ENCODE measurements at regions not wholly inside any gene's neighbourhood (a gene's known extent, or its start where the extent isn't known, plus 50 kb on each side); places are given as distances from the start of the nearest gene placed in this dataset.

GRCh38 chr18:39834636-39835035, 2120.4 kb upstream of the PIK3C3 start:
- 94% methylated on average over 4 of the region's 4 CpGs for WGBS
- no peaks in the 10 kb centered on the region for H3K9me3 ChIP-seq (ENCODE audit: control insufficient read depth in 2 of 2, insufficient read depth in 1 of 2, low read length in 1 of 2)
- H3K4me3 ChIP-seq (ENCODE audit: low read length in 2 of 2), result no peak overlapping the region
- no peaks in the 10 kb centered on the region for H3K4me1 ChIP-seq (ENCODE audit: control insufficient read depth in 2 of 2, insufficient read depth in 2 of 2, low read length in 2 of 2)
- no peaks in the 10 kb centered on the region for H3K27me3 ChIP-seq (ENCODE audit: control insufficient read depth in 2 of 2, insufficient read depth in 1 of 2, low read length in 1 of 2)
- H3K36me3 ChIP-seq (ENCODE audit: control insufficient read depth in 2 of 2, insufficient read depth in 2 of 2, low read length in 1 of 2), result no peaks in the 10 kb centered on the region
- no peak overlapping the region for H3K27ac ChIP-seq (ENCODE audit: low read depth in 1 of 2, low read length in 1 of 2)
- no peak for DNase-seq (ENCODE audit: low read depth in 6 of 9, low spot score in 9 of 9)

- 64% methylated on average over 1 of the region's 1 CpG for WGBS
- no peak overlapping the region for H3K27ac ChIP-seq (ENCODE audit: low read depth in 1 of 2, low read length in 1 of 2)
- H3K9me3 ChIP-seq (ENCODE audit: control insufficient read depth in 2 of 2, insufficient read depth in 1 of 2, low read length in 1 of 2), result no peaks in the 10 kb centered on the region
- no peaks in the 10 kb centered on the region for H3K36me3 ChIP-seq (ENCODE audit: control insufficient read depth in 2 of 2, insufficient read depth in 2 of 2, low read length in 1 of 2)
- no peaks in the 10 kb centered on the region for H3K4me1 ChIP-seq (ENCODE audit: control insufficient read depth in 2 of 2, insufficient read depth in 2 of 2, low read length in 2 of 2)
- no peak for DNase-seq (ENCODE audit: low read depth in 6 of 9, low spot score in 9 of 9)
- no peak overlapping the region for H3K4me3 ChIP-seq (ENCODE audit: low read length in 2 of 2)
- H3K27me3 ChIP-seq (ENCODE audit: control insufficient read depth in 2 of 2, insufficient read depth in 1 of 2, low read length in 1 of 2), result no peaks in the 10 kb centered on the region
These were observed 2129.4 kb upstream of the PIK3C3 start for GRCh38 chr18:39825485-39826150.

GRCh38 chr18:39806525-39806924, 2148.5 kb upstream of the PIK3C3 start:
- no peak for DNase-seq (ENCODE audit: low read depth in 6 of 9, low spot score in 9 of 9)

GRCh38 chr18:39805218-39805617, 2149.8 kb upstream of the PIK3C3 start:
- H3K36me3 ChIP-seq (ENCODE audit: control insufficient read depth in 2 of 2, insufficient read depth in 2 of 2, low read length in 1 of 2), result no peaks in the 10 kb centered on the region
- 91% methylated on average over 1 of the region's 1 CpG for WGBS
- H3K27ac ChIP-seq (ENCODE audit: low read depth in 1 of 2, low read length in 1 of 2), result no peak overlapping the region
- no peak overlapping the region for H3K4me3 ChIP-seq (ENCODE audit: low read length in 2 of 2)
- no peaks in the 10 kb centered on the region for H3K27me3 ChIP-seq (ENCODE audit: control insufficient read depth in 2 of 2, insufficient read depth in 1 of 2, low read length in 1 of 2)
- peaks cover 0 to 1% of the 10 kb centered on the region in 2 donors for H3K9me3 ChIP-seq (ENCODE audit: control insufficient read depth in 2 of 2, insufficient read depth in 1 of 2, low read length in 1 of 2)
- no peak for DNase-seq (ENCODE audit: low read depth in 6 of 9, low spot score in 9 of 9)
- H3K4me1 ChIP-seq (ENCODE audit: control insufficient read depth in 2 of 2, insufficient read depth in 2 of 2, low read length in 2 of 2), result no peaks in the 10 kb centered on the region

More at GRCh38 chr18:39806525-39806924, 2148.5 kb upstream of the PIK3C3 start:
- Histone ChIP-seq H3K4me3 (ENCODE audit: low read length in 2 of 2) (no peak overlapping the region), H3K36me3 (ENCODE audit: control insufficient read depth in 2 of 2, insufficient read depth in 2 of 2, low read length in 1 of 2) (no peaks in the 10 kb centered on the region), H3K9me3 (ENCODE audit: control insufficient read depth in 2 of 2, insufficient read depth in 1 of 2, low read length in 1 of 2) (peaks cover 0 to under 1% of the 10 kb centered on the region in 2 donors), H3K27ac (ENCODE audit: low read depth in 1 of 2, low read length in 1 of 2) (no peak overlapping the region), H3K4me1 (ENCODE audit: control insufficient read depth in 2 of 2, insufficient read depth in 2 of 2, low read length in 2 of 2) (no peaks in the 10 kb centered on the region), H3K27me3 (ENCODE audit: control insufficient read depth in 2 of 2, insufficient read depth in 1 of 2, low read length in 1 of 2) (no peaks in the 10 kb centered on the region)
- whole genome bisulfite sequencing, result 91% methylated on average over 3 of the region's 3 CpGs

GRCh38 chr18:39802648-39803229, 2152.3 kb upstream of the PIK3C3 start:
- peaks cover 0 to 1% of the 10 kb centered on the region in 2 donors for H3K9me3 ChIP-seq (ENCODE audit: control insufficient read depth in 2 of 2, insufficient read depth in 1 of 2, low read length in 1 of 2)
- DNase-seq (ENCODE audit: low read depth in 6 of 9, low spot score in 9 of 9), result no peak
- H3K27ac ChIP-seq (ENCODE audit: low read depth in 1 of 2, low read length in 1 of 2), result no peak overlapping the region
- H3K4me1 ChIP-seq (ENCODE audit: control insufficient read depth in 2 of 2, insufficient read depth in 2 of 2, low read length in 2 of 2), result no peaks in the 10 kb centered on the region
- H3K27me3 ChIP-seq (ENCODE audit: control insufficient read depth in 2 of 2, insufficient read depth in 1 of 2, low read length in 1 of 2), result no peaks in the 10 kb centered on the region
- no peak overlapping the region for H3K4me3 ChIP-seq (ENCODE audit: low read length in 2 of 2)
- WGBS, result 94% methylated on average over 17 of the region's 17 CpGs
- H3K36me3 ChIP-seq (ENCODE audit: control insufficient read depth in 2 of 2, insufficient read depth in 2 of 2, low read length in 1 of 2), result no peaks in the 10 kb centered on the region

- H3K27me3 ChIP-seq (ENCODE audit: control insufficient read depth in 2 of 2, insufficient read depth in 1 of 2, low read length in 1 of 2), result no peaks in the 10 kb centered on the region
- H3K9me3 ChIP-seq (ENCODE audit: control insufficient read depth in 2 of 2, insufficient read depth in 1 of 2, low read length in 1 of 2), result peaks cover 0 to 1% of the 10 kb centered on the region in 2 donors
- WGBS, result 93% methylated on average over 9 of the region's 9 CpGs
- no peaks in the 10 kb centered on the region for H3K36me3 ChIP-seq (ENCODE audit: control insufficient read depth in 2 of 2, insufficient read depth in 2 of 2, low read length in 1 of 2)
- no peak overlapping the region for H3K27ac ChIP-seq (ENCODE audit: low read depth in 1 of 2, low read length in 1 of 2)
- no peaks in the 10 kb centered on the region for H3K4me1 ChIP-seq (ENCODE audit: control insufficient read depth in 2 of 2, insufficient read depth in 2 of 2, low read length in 2 of 2)
- DNase-seq (ENCODE audit: low read depth in 6 of 9, low spot score in 9 of 9), result no peak
- no peak overlapping the region for H3K4me3 ChIP-seq (ENCODE audit: low read length in 2 of 2)
These were observed 2153.2 kb upstream of the PIK3C3 start for GRCh38 chr18:39801848-39802247.

GRCh38 chr18:39801010-39801409, 2154.0 kb upstream of the PIK3C3 start:
- Histone ChIP-seq H3K36me3 (ENCODE audit: control insufficient read depth in 2 of 2, insufficient read depth in 2 of 2, low read length in 1 of 2) (no peaks in the 10 kb centered on the region), H3K9me3 (ENCODE audit: control insufficient read depth in 2 of 2, insufficient read depth in 1 of 2, low read length in 1 of 2) (peaks cover 0 to 1% of the 10 kb centered on the region in 2 donors), H3K4me1 (ENCODE audit: control insufficient read depth in 2 of 2, insufficient read depth in 2 of 2, low read length in 2 of 2) (peaks cover 0 to 3% of the 10 kb centered on the region in 2 donors), H3K27me3 (ENCODE audit: control insufficient read depth in 2 of 2, insufficient read depth in 1 of 2, low read length in 1 of 2) (no peaks in the 10 kb centered on the region), H3K27ac (ENCODE audit: low read depth in 1 of 2, low read length in 1 of 2) (no peak overlapping the region), H3K4me3 (ENCODE audit: low read length in 2 of 2) (no peak overlapping the region)
- 98% methylated on average over 15 of the region's 15 CpGs for WGBS
- DNase-seq (ENCODE audit: low read depth in 6 of 9, low spot score in 9 of 9), result no peak

- peak in 1 of 9 donors; percentile 51 for DNase-seq (ENCODE audit: low read depth in 6 of 9, low spot score in 9 of 9)
- Histone ChIP-seq H3K27ac (ENCODE audit: low read depth in 1 of 2, low read length in 1 of 2) (no peak overlapping the region), H3K27me3 (ENCODE audit: control insufficient read depth in 2 of 2, insufficient read depth in 1 of 2, low read length in 1 of 2) (no peaks in the 10 kb centered on the region), H3K9me3 (ENCODE audit: control insufficient read depth in 2 of 2, insufficient read depth in 1 of 2, low read length in 1 of 2) (peaks cover 0 to 1% of the 10 kb centered on the region in 2 donors), H3K4me3 (ENCODE audit: low read length in 2 of 2) (peak overlapping the region; percentile 61), H3K4me1 (ENCODE audit: control insufficient read depth in 2 of 2, insufficient read depth in 2 of 2, low read length in 2 of 2) (peaks cover 0 to 4% of the 10 kb centered on the region in 2 donors), H3K36me3 (ENCODE audit: control insufficient read depth in 2 of 2, insufficient read depth in 2 of 2, low read length in 1 of 2) (no peaks in the 10 kb centered on the region)
- 48% methylated on average over 9 of the region's 9 CpGs for WGBS
These were observed 2156.0 kb upstream of the PIK3C3 start for GRCh38 chr18:39799006-39799405.

GRCh38 chr18:39796393-39796792, 2158.6 kb upstream of the PIK3C3 start:
- H3K27me3 ChIP-seq (ENCODE audit: control insufficient read depth in 2 of 2, insufficient read depth in 1 of 2, low read length in 1 of 2), result no peaks in the 10 kb centered on the region
- peak in 3 of 9 donors; percentile 26 to 60 (median 32) for DNase-seq (ENCODE audit: low read depth in 6 of 9, low spot score in 9 of 9)
- H3K36me3 ChIP-seq (ENCODE audit: control insufficient read depth in 2 of 2, insufficient read depth in 2 of 2, low read length in 1 of 2), result no peaks in the 10 kb centered on the region
- no peak overlapping the region for H3K27ac ChIP-seq (ENCODE audit: low read depth in 1 of 2, low read length in 1 of 2)
- peaks cover 0 to 4% of the 10 kb centered on the region in 2 donors for H3K4me1 ChIP-seq (ENCODE audit: control insufficient read depth in 2 of 2, insufficient read depth in 2 of 2, low read length in 2 of 2)
- no peaks in the 10 kb centered on the region for H3K9me3 ChIP-seq (ENCODE audit: control insufficient read depth in 2 of 2, insufficient read depth in 1 of 2, low read length in 1 of 2)
- 80% methylated on average over 3 of the region's 3 CpGs for WGBS
- no peak overlapping the region for H3K4me3 ChIP-seq (ENCODE audit: low read length in 2 of 2)

All from thymus (tissue), 11 donors.